Esophagus squamous epithelium (tissue), 4 donors: ENCODE measurements at regions not wholly inside any gene's neighbourhood (a gene's known extent, or its start where the extent isn't known, plus 50 kb on each side); places are given as distances from the start of the nearest gene placed in this dataset.

Experiments used
- POLR2A ChIP-seq, 4 donors: fragments of 450-650 bp; IDR thresholded peaks; one replicate each; pipeline ENCODE4 v1.6.1; 2017; ENCODE audit warnings: antibody characterized with exemption in 4 of 4, mild to moderate bottlenecking in 4 of 4, moderate library complexity in 3 of 4
- TF ChIP-seq, protein P1 (sequence below), 6 experiments: fragments of 450-650 bp in 4 of 6; fragments of 200-600 bp in 2 of 6; sonication (generic) in 2 of 6; IDR thresholded peaks; one replicate each; pipeline ENCODE4 v1.5.1; 2016 to 2019; ENCODE audit warnings: antibody characterized with exemption in 6 of 6, mild to moderate bottlenecking in 4 of 6, moderate library complexity in 4 of 6

DNA sequence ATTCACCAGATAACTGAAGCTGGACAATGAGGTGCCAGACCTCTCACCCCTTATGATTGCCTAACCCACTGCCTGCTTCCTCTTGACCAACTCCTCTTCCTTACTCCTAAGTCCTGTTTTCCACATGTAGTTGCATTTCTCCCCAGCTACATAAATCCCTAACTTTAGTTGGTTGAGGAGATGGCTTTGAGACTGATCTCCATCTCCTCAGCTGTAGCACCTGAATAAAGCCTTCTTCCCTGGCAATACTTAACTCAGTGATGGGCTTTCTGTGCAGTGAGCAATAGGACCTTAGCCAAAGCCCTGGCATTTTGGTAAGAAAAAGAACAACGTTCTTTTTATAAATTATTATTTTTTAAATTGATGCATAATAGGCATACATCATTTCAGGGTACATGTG lies 691.1 kb downstream of the MATN1 start:
- TF ChIP-seq, protein P1, sequence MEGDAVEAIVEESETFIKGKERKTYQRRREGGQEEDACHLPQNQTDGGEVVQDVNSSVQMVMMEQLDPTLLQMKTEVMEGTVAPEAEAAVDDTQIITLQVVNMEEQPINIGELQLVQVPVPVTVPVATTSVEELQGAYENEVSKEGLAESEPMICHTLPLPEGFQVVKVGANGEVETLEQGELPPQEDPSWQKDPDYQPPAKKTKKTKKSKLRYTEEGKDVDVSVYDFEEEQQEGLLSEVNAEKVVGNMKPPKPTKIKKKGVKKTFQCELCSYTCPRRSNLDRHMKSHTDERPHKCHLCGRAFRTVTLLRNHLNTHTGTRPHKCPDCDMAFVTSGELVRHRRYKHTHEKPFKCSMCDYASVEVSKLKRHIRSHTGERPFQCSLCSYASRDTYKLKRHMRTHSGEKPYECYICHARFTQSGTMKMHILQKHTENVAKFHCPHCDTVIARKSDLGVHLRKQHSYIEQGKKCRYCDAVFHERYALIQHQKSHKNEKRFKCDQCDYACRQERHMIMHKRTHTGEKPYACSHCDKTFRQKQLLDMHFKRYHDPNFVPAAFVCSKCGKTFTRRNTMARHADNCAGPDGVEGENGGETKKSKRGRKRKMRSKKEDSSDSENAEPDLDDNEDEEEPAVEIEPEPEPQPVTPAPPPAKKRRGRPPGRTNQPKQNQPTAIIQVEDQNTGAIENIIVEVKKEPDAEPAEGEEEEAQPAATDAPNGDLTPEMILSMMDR (IDR thresholded peaks at IDR 0.05): no peak
- no peak for TF ChIP-seq POLR2A (IDR thresholded peaks at IDR 0.05)
